ENCODE measurements at regions not wholly inside any gene's neighbourhood (a gene's known extent, or its start where the extent isn't known, plus 50 kb on each side); places are given as distances from the start of the nearest gene placed in this dataset.

GRCh38 chr4:162285753-162286152 lies 122.0 kb upstream of the FSTL5 start:
- TF ChIP-seq CTCF (IDR thresholded peaks at IDR 0.05 in 8 of 11, conservative IDR thresholded peaks at IDR 0.05 in 3 of 11) (no peak), POLR2A (IDR thresholded peaks at IDR 0.05) (no peak), POLR2AphosphoS5 (IDR thresholded peaks at IDR 0.05) (no peak)

All from spleen (tissue), 7 donors.